ENCODE measurements at regions not wholly inside any gene's neighbourhood (a gene's known extent, or its start where the extent isn't known, plus 50 kb on each side); places are given as distances from the start of the nearest gene placed in this dataset.

- H4K5ac ChIP-seq (ENCODE audit: low read depth, low read length), result no peak overlapping the region
- no peak overlapping the region for H3K9ac ChIP-seq (ENCODE audit: low read depth, low read length)
- dilution Hi-C loops (cut with HindIII; ENCODE audit: low sequenced_read_pairs, unreplicated experiment) (no loop called here), intact Hi-C loops (cut with micrococcal nuclease) (no loop called here), in situ Hi-C loops (cut with MboI; ENCODE audit: low sequenced_read_pairs) (no loop called here)
- peaks cover 4% of the 10 kb centered on the region in 2 experiments; a peak in 3 of 4 replicates for H3K79me1 ChIP-seq (ENCODE audit: low read depth in 1 of 2, low read length in 2 of 2)
- H3K23ac ChIP-seq (ENCODE audit: low read depth, low read length), result no peak overlapping the region
- DNase-seq (peak; percentile 87), ATAC-seq (ENCODE audit: low read depth) (peak; percentile 63)
- H3K4me1 ChIP-seq (ENCODE audit: control insufficient read depth, insufficient read depth, low read length), result peaks cover 9% of the 10 kb centered on the region
- TF ChIP-seq USF2 (IDR thresholded peaks at IDR 0.05; ENCODE audit: low read depth, low read length) (no peak), RFX5 (IDR thresholded peaks at IDR 0.05; ENCODE audit: low read depth, low read length) (no peak), CTCF (conservative IDR thresholded peaks at IDR 0.05; ENCODE audit: low read depth, low read length) (no peak), CEBPB (IDR thresholded peaks at IDR 0.05; ENCODE audit: low read depth, low read length) (peak; percentile 95), RCOR1 (IDR thresholded peaks at IDR 0.05; ENCODE audit: insufficient replicate concordance, low read length) (no peak), MAFK (IDR thresholded peaks at IDR 0.05; ENCODE audit: low read depth, low read length) (peak; percentile 35)
- no peak overlapping the region for H3K27ac ChIP-seq (ENCODE audit: insufficient read depth, low read length)
- H3K14ac ChIP-seq (replicated peaks; ENCODE audit: low read depth, low read length), result no peak overlapping the region
- H4K20me1 ChIP-seq (ENCODE audit: insufficient read depth, low read length), result no peaks in the 10 kb centered on the region
- no peak overlapping the region for H2BK120ac ChIP-seq (ENCODE audit: low read depth, low read length)
- no peak overlapping the region for H2AK5ac ChIP-seq (ENCODE audit: low read depth, low read length)
- no TSS peak for BruUV-seq (replicated peaks)
- no CpG with 5 or more reads among the region's 1 CpG for WGBS, 2 experiments (ENCODE audit: extremely low coverage in 2 of 2, insufficient read length in 1 of 2)
- POLR2A ChIA-PET (ENCODE audit: unreplicated experiment), result no interaction called here
- no peak overlapping the region for H2AFZ ChIP-seq (replicated peaks; ENCODE audit: low read length, poor library complexity)
- H3K4ac ChIP-seq (ENCODE audit: low read depth, low read length), result no peak overlapping the region
- no peak overlapping the region for H2AK9ac ChIP-seq (replicated peaks; ENCODE audit: low read depth, low read length, poor library complexity)
- no peak overlapping the region; the same call in 1 of the 2 replicates for H2BK20ac ChIP-seq (ENCODE audit: low read depth, low read length)
- H3K4me3 ChIP-seq (ENCODE audit: insufficient read depth, low read depth, low read length), result no peak overlapping the region
- H3K4me2 ChIP-seq (ENCODE audit: low read depth, low read length), result no peak overlapping the region
- no peaks in the 10 kb centered on the region for H3K36me3 ChIP-seq (ENCODE audit: control insufficient read depth, insufficient read depth, low read length)
- H4K8ac ChIP-seq (ENCODE audit: low read depth in 2 of 2, low read length in 2 of 2), result no peak overlapping the region; a peak in 1 of 4 replicates
- no peaks in the 10 kb centered on the region for H3K9me3 ChIP-seq (ENCODE audit: control insufficient read depth, insufficient read depth, low read length)
- CTCF ChIA-PET, result no interaction called here
- H3K9me1 ChIP-seq (ENCODE audit: insufficient read depth, low read length), result peaks cover 4% of the 10 kb centered on the region
- peak overlapping the region; percentile 73; the same call in 1 of the 2 replicates for H3K18ac ChIP-seq (ENCODE audit: low read depth, low read length)
- peak overlapping the region; percentile 21 for H2BK5ac ChIP-seq (ENCODE audit: low read depth, low read length, poor library complexity, severe bottlenecking)
- H2BK15ac ChIP-seq (ENCODE audit: low read depth, low read length), result 0 out of 3 replicates have a peak overlapping the region, but pooled peaks have one; percentile 4
- no peak overlapping the region for H4K91ac ChIP-seq (ENCODE audit: insufficient read depth, low read depth, low read length)
- no peak overlapping the region for H3K56ac ChIP-seq (ENCODE audit: extremely low read depth, insufficient read depth, low read length)
- no peaks in the 10 kb centered on the region for H3K27me3 ChIP-seq (ENCODE audit: control insufficient read depth, insufficient read depth, low read length)
These were observed 273.5 kb upstream of the SOX5 start for GRCh38 chr12:24222968-24223367.

Data from IMR-90 (cell line).